Spleen (tissue), 11 donors: ENCODE measurements at regions not wholly inside any gene's neighbourhood (a gene's known extent, or its start where the extent isn't known, plus 50 kb on each side); places are given as distances from the start of the nearest gene placed in this dataset.

Experiments
- DNase-seq: peaks from one replicate; pipeline ENCODE4 v3.0.0-alpha.2; 2020
- H3K27ac ChIP-seq, 8 donors: fragments of 200-600 bp; sonication (generic) in 7 of 8; 1 replicate in 4 of 8; 2 replicates in 4 of 8; pipeline versions ENCODE4 v1.5.0 to v1.8.0; 2016 to 2021; ENCODE audit warnings: inconsistent platforms in 4 of 8, mild to moderate bottlenecking in 4 of 8, moderate library complexity in 1 of 8
- H3K27me3 ChIP-seq, 7 donors: fragments of 200-600 bp; sonication (generic) in 6 of 7; replicated peaks in 1 of 7; 1 replicate in 4 of 7; 2 replicates in 3 of 7; pipeline versions ENCODE4 v1.5.0 to v1.8.0; 2016 to 2021; ENCODE audit warnings: inconsistent platforms in 3 of 7, mild to moderate bottlenecking in 1 of 7
- H3K36me3 ChIP-seq, 6 donors: fragments of 200-600 bp; sonication (generic) in 5 of 6; 1 replicate in 4 of 6; 2 replicates in 2 of 6; pipeline versions ENCODE4 v1.5.0 to v1.8.0; 2016 to 2021; ENCODE audit warnings: inconsistent platforms in 2 of 6
- H3K4me1 ChIP-seq, 6 donors: fragments of 200-600 bp; sonication (generic) in 5 of 6; 1 replicate in 3 of 6; 2 replicates in 3 of 6; pipeline versions ENCODE4 v1.5.0 to v1.8.0; 2016 to 2021; ENCODE audit warnings: inconsistent platforms in 3 of 6
- H3K4me3 ChIP-seq, 8 donors: fragments of 200-600 bp; sonication (generic) in 7 of 8; 1 replicate in 4 of 8; 2 replicates in 4 of 8; pipeline versions ENCODE4 v1.5.0 to v1.8.0; 2016 to 2021; ENCODE audit warnings: inconsistent platforms in 4 of 8, mild to moderate bottlenecking in 4 of 8, moderate library complexity in 2 of 8
- H3K9me3 ChIP-seq, 8 donors: fragments of 200-600 bp; sonication (generic) in 7 of 8; 1 replicate in 4 of 8; 2 replicates in 4 of 8; pipeline versions ENCODE4 v1.5.0 to v1.8.0; 2016 to 2021; ENCODE audit warnings: inconsistent platforms in 4 of 8
- CTCF ChIP-seq, 11 experiments: fragments of 200-600 bp in 7 of 11; fragments of 450-650 bp in 4 of 11; sonication (generic) in 4 of 11; IDR thresholded peaks in 8 of 11; conservative IDR thresholded peaks in 3 of 11; 1 replicate in 7 of 11; 2 replicates in 4 of 11; pipeline versions ENCODE4 v1.4.0 to v1.8.0; 2016 to 2021; ENCODE audit warnings: antibody characterized with exemption in 11 of 11, inconsistent platforms in 4 of 11, mild to moderate bottlenecking in 1 of 11
- POLR2A ChIP-seq, 3 donors: fragments of 450-650 bp; IDR thresholded peaks; one replicate each; pipeline ENCODE4 v1.5.1; 2017; ENCODE audit warnings: antibody characterized with exemption in 3 of 3, mild to moderate bottlenecking in 1 of 3
- POLR2AphosphoS5 ChIP-seq, 3 donors: sonication (generic); formaldehyde crosslinking; IDR thresholded peaks; one replicate each; pipeline ENCODE4 v1.5.1; 2017; ENCODE audit warnings: antibody characterized with exemption in 3 of 3
- WGBS, 5 donors: extraction: QIAGEN DNeasy Blood & Tissue Kit in 3 of 5; methylation state at CpG; one replicate each; pipeline versions ENCODE4 v1.1.5 to v1.1.7; 2013 to 2018; 5-methylcytosine and 5-hydroxymethylcytosine counted together
- intact Hi-C: fragments of 100-400 bp; cut with DNase I; formaldehyde crosslinking; loops from one replicate; pipeline ENCODE4 v1.15.0; 2023; ENCODE audit warnings: low total_unique reads
- donor health status: healthy with polysubstance abuse.
- donor health status: DM: no; HTN: no; CAD: no; lungs with moderate emphysema.
- donor health status: DM: no; HTN: no; CAD: no.
- donor health status: Bipolar disorder and iron deficiency.
- donor health status: healthy.
- donor health status: DM: no; HTN: no; CAD: no.
- donor health status: DM: yes; HTN: yes; CAD: no.

- no peak for TF ChIP-seq CTCF (IDR thresholded peaks at IDR 0.05 in 8 of 11, conservative IDR thresholded peaks at IDR 0.05 in 3 of 11)
- no peak for TF ChIP-seq POLR2AphosphoS5 (IDR thresholded peaks at IDR 0.05)
- no peak for TF ChIP-seq POLR2A (IDR thresholded peaks at IDR 0.05)
- Histone ChIP-seq H3K9me3 (no peaks in the 10 kb centered on the region), H3K4me1 (peaks cover 0 to 16% (median 0%) of the 10 kb centered on the region in 6 donors), H3K27ac (no peak overlapping the region), H3K4me3 (no peak overlapping the region), H3K36me3 (no peaks in the 10 kb centered on the region), H3K27me3 (no peaks in the 10 kb centered on the region)
- WGBS, 5 donors, result 50 to 72% (median 65%) methylated on average over 12 of the region's 12 CpGs
- intact Hi-C loops, result no loop called here
- DNase-seq, result no peak
These were observed 65.3 kb downstream of the RMI2 start for GRCh38 chr16:11410376-11411058.

GRCh38 chr16:11411059-11411550, 65.8 kb downstream of the RMI2 start:
- Histone ChIP-seq H3K36me3 (no peaks in the 10 kb centered on the region), H3K4me1 (peaks cover 0 to 16% (median 0%) of the 10 kb centered on the region in 6 donors), H3K27ac (no peak overlapping the region), H3K9me3 (no peaks in the 10 kb centered on the region), H3K4me3 (no peak overlapping the region), H3K27me3 (no peaks in the 10 kb centered on the region)
- intact Hi-C loops, result no loop called here
- 58 to 93% (median 73%) methylated on average over 6 to 9 of the region's 9 CpGs for WGBS, 5 donors
- DNase-seq, result no peak
- TF ChIP-seq POLR2A (IDR thresholded peaks at IDR 0.05) (no peak), CTCF (IDR thresholded peaks at IDR 0.05 in 8 of 11, conservative IDR thresholded peaks at IDR 0.05 in 3 of 11) (no peak)

GRCh38 chr16:11412175-11412904, 67.1 kb downstream of the RMI2 start:
- no peak overlapping the region for H3K4me3 ChIP-seq
- H3K9me3 ChIP-seq, result no peaks in the 10 kb centered on the region
- intact Hi-C loops, result no loop called here
- no peak overlapping the region for H3K27ac ChIP-seq
- H3K36me3 ChIP-seq, result peaks cover 0 to 5% (median 0%) of the 10 kb centered on the region in 6 donors
- WGBS, 5 donors, result 77 to 86% (median 82%) methylated on average over 6 to 10 of the region's 10 CpGs
- no peak for TF ChIP-seq CTCF (IDR thresholded peaks at IDR 0.05 in 8 of 11, conservative IDR thresholded peaks at IDR 0.05 in 3 of 11)
- no peak for DNase-seq
- H3K4me1 ChIP-seq, result peaks cover 0 to 16% (median 0%) of the 10 kb centered on the region in 6 donors
- no peaks in the 10 kb centered on the region for H3K27me3 ChIP-seq
